ENCODE measurements at regions not wholly inside any gene's neighbourhood (a gene's known extent, or its start where the extent isn't known, plus 50 kb on each side); places are given as distances from the start of the nearest gene placed in this dataset.
A peak's percentile ranks its signal among the peaks of the same experiment; 100 is the strongest.

GRCh38 chr12:98397323-98398105, 117.9 kb upstream of the TMPO start:
- Mint-ChIP-seq H3K27ac (peak overlapping the region; percentile 47 to 89 (median 70); a peak in 6 of 7 replicates), H3K27me3 (ENCODE audit: low read depth) (no peaks in the 10 kb centered on the region), H3K4me3 (peak overlapping the region; percentile 71 to 72), H3K9me3 (no peaks in the 10 kb centered on the region; a peak in 1 of 5 replicates), H3K36me3 (ENCODE audit: insufficient read depth in 1 of 3, low read depth in 3 of 3) (no peaks in the 10 kb centered on the region), H3K4me1 (peaks cover 36 to 41% of the 10 kb centered on the region in 2 experiments)
- H3K27me3 ChIP-seq (ENCODE audit: insufficient read depth, low read length) = no peaks in the 10 kb centered on the region
- H3K56ac ChIP-seq (ENCODE audit: insufficient read length, low read depth, low read length) = no peak overlapping the region
- peak overlapping the region; percentile 56 for H3K4me2 ChIP-seq (ENCODE audit: insufficient read depth, insufficient read length, low read length)
- peak; percentile 90 for DNase-seq
- no peaks in the 10 kb centered on the region for H3K79me2 ChIP-seq (ENCODE audit: insufficient read depth, low read length)
- H3K9me3 ChIP-seq (ENCODE audit: control insufficient read depth, low read depth, low read length) = no peaks in the 10 kb centered on the region
- no peak overlapping the region for H2BK20ac ChIP-seq (ENCODE audit: low read depth, low read length, poor library complexity, severe bottlenecking)
- H2BK15ac ChIP-seq (ENCODE audit: low read depth, low read length) = no peak overlapping the region
- no peak overlapping the region for H3K9ac ChIP-seq (ENCODE audit: extremely low read depth, insufficient read length, low read length)
- H3K14ac ChIP-seq (ENCODE audit: insufficient read depth, low read length) = no peak overlapping the region
- H3K79me1 ChIP-seq (ENCODE audit: insufficient read depth, low read depth, low read length, poor library complexity, severe bottlenecking) = no peaks in the 10 kb centered on the region
- no peak overlapping the region for H2BK5ac ChIP-seq (ENCODE audit: insufficient read length, low read length)
- H2AFZ ChIP-seq (ENCODE audit: low read length) = peak overlapping the region; percentile 96
- no CpG with 5 or more reads among the region's 33 CpGs for WGBS (ENCODE audit: extremely low coverage, insufficient read length, low lambda C conversion rate)
- H3K18ac ChIP-seq (ENCODE audit: insufficient read length, low read depth, low read length) = no peak overlapping the region
- no peaks in the 10 kb centered on the region for H3K23me2 ChIP-seq (ENCODE audit: insufficient read length, low read depth, low read length, poor library complexity, severe bottlenecking)
- no peak overlapping the region for H4K5ac ChIP-seq (ENCODE audit: insufficient read length, low read depth, low read length)
- peaks cover 3% of the 10 kb centered on the region; the same call in 1 of the 2 replicates for H3K4me1 ChIP-seq (ENCODE audit: insufficient read depth, low read length)
- no peak overlapping the region for H3K4ac ChIP-seq (ENCODE audit: low read depth, low read length)
- H2BK120ac ChIP-seq (ENCODE audit: low read depth, low read length, poor library complexity, severe bottlenecking) = no peak overlapping the region
- H3K23ac ChIP-seq (ENCODE audit: insufficient read length, low read depth, low read length) = no peak overlapping the region
- no peak overlapping the region for H4K91ac ChIP-seq (ENCODE audit: insufficient read length, low read depth, low read length)
- TF ChIP-seq CTCF (conservative IDR thresholded peaks at IDR 0.05) = peak; percentile 96
- H4K8ac ChIP-seq (replicated peaks; ENCODE audit: insufficient read length, low read depth, low read length) = no peak overlapping the region
- H2AK5ac ChIP-seq (ENCODE audit: insufficient read length, low read length) = no peak overlapping the region
- H4K20me1 ChIP-seq (ENCODE audit: control insufficient read depth, insufficient read depth, insufficient read length) = no peaks in the 10 kb centered on the region
- H3T11ph ChIP-seq (ENCODE audit: low read length) = no peak overlapping the region
- H3K27ac ChIP-seq (ENCODE audit: insufficient read length, low read depth, low read length) = no peak overlapping the region
- no peak overlapping the region for H2BK12ac ChIP-seq (ENCODE audit: insufficient read length, low read depth, low read length)

Measured in H9 (cell line).